Liver (tissue), 8 donors: ENCODE measurements at regions not wholly inside any gene's neighbourhood (a gene's known extent, or its start where the extent isn't known, plus 50 kb on each side); places are given as distances from the start of the nearest gene placed in this dataset.

Experiments used
- DNase-seq: peaks from one replicate; pipeline ENCODE4 v3.0.0-alpha.2; 2017; ENCODE audit warnings: low spot score
- H3K27ac ChIP-seq, 2 donors: one replicate each; pipeline ENCODE4 v1.7.0; 2013; ENCODE audit warnings: inconsistent platforms in 2 of 2, low read length in 2 of 2, control low read depth in 1 of 2, low read depth in 1 of 2, mild to moderate bottlenecking in 1 of 2
- H3K27me3 ChIP-seq, 4 donors: one replicate each; pipeline versions ENCODE4 v1.6.1 to v1.7.0; 2013; ENCODE audit warnings: low read length in 3 of 4, inconsistent platforms in 1 of 4, mild to moderate bottlenecking in 1 of 4, moderate library complexity in 1 of 4; ENCODE audit not compliant: control insufficient read depth in 4 of 4, insufficient read depth in 4 of 4
- H3K36me3 ChIP-seq, 4 donors: one replicate each; pipeline versions ENCODE4 v1.6.1 to v1.7.0; 2013; ENCODE audit warnings: low read length in 3 of 4, mild to moderate bottlenecking in 3 of 4, low read depth in 1 of 4, moderate library complexity in 1 of 4; ENCODE audit not compliant: control insufficient read depth in 4 of 4, insufficient read depth in 3 of 4
- H3K4me1 ChIP-seq, 4 donors: one replicate each; pipeline versions ENCODE4 v1.6.1 to v1.7.0; 2013; ENCODE audit warnings: low read length in 3 of 4, mild to moderate bottlenecking in 3 of 4, moderate library complexity in 1 of 4; ENCODE audit not compliant: control insufficient read depth in 4 of 4, insufficient read depth in 4 of 4
- H3K4me3 ChIP-seq, 3 donors: one replicate each; pipeline versions ENCODE4 v1.6.1 to v1.7.0; 2013; ENCODE audit warnings: low read length in 3 of 3, control low read depth in 1 of 3, low read depth in 1 of 3, mild to moderate bottlenecking in 1 of 3
- H3K9ac ChIP-seq, 2 donors: one replicate each; pipeline ENCODE4 v1.7.0; 2013; ENCODE audit warnings: low read length in 2 of 2, mild to moderate bottlenecking in 2 of 2, moderate library complexity in 2 of 2, control low read depth in 1 of 2, low read depth in 1 of 2
- H3K9me3 ChIP-seq, 4 donors: one replicate each; pipeline versions ENCODE4 v1.6.1 to v1.7.0; 2013; ENCODE audit warnings: low read length in 3 of 4; ENCODE audit not compliant: control insufficient read depth in 4 of 4
- ATF3 ChIP-seq: IDR thresholded peaks from 2 replicates; pipeline ENCODE4 v1.6.1; 2016; ENCODE audit warnings: antibody characterized with exemption
- CTCF ChIP-seq: fragments of 150-350 bp; IDR thresholded peaks from 2 replicates; pipeline ENCODE4 v1.5.1; 2017; ENCODE audit warnings: improper control_type of control experiment, low read depth, low read length; ENCODE audit not compliant: missing input control
- EGR1 ChIP-seq, 2 donors: IDR thresholded peaks; 2 replicates each; pipeline ENCODE4 v1.6.1; 2016 to 2018; ENCODE audit warnings: antibody characterized with exemption in 2 of 2, low read depth in 2 of 2
- FOXA1 ChIP-seq: IDR thresholded peaks from 2 replicates; pipeline ENCODE4 v1.6.1; 2016; ENCODE audit warnings: antibody characterized with exemption
- FOXA2 ChIP-seq: IDR thresholded peaks from 2 replicates; pipeline ENCODE4 v1.6.1; 2016; ENCODE audit warnings: antibody characterized with exemption
- GABPA ChIP-seq, 2 donors: IDR thresholded peaks in 1 of 2; conservative IDR thresholded peaks in 1 of 2; 2 replicates each; pipeline ENCODE4 v1.6.1; 2016; ENCODE audit warnings: antibody characterized with exemption in 2 of 2, mild to moderate bottlenecking in 1 of 2, moderate library complexity in 1 of 2
- HNF4A ChIP-seq, 2 donors: conservative IDR thresholded peaks; 2 replicates each; pipeline ENCODE4 v1.6.1; 2016; ENCODE audit warnings: antibody characterized with exemption in 2 of 2, mild to moderate bottlenecking in 2 of 2
- HNF4G ChIP-seq: IDR thresholded peaks from 2 replicates; pipeline ENCODE4 v1.6.1; 2016; ENCODE audit warnings: antibody characterized with exemption
- JUND ChIP-seq, 2 donors: IDR thresholded peaks; 2 replicates each; pipeline ENCODE4 v1.6.1; 2016; ENCODE audit warnings: antibody characterized with exemption in 2 of 2
- MAX ChIP-seq: IDR thresholded peaks from 2 replicates; pipeline ENCODE4 v1.6.1; 2016; ENCODE audit warnings: antibody characterized with exemption
- NR2F2 ChIP-seq: IDR thresholded peaks from 2 replicates; pipeline ENCODE4 v1.6.1; 2016; ENCODE audit warnings: antibody characterized with exemption
- RAD21 ChIP-seq, 2 donors: IDR thresholded peaks; 2 replicates each; pipeline ENCODE4 v1.6.1; 2016; ENCODE audit warnings: antibody characterized with exemption in 2 of 2, mild to moderate bottlenecking in 2 of 2
- REST ChIP-seq: IDR thresholded peaks from 2 replicates; pipeline ENCODE4 v1.6.1; 2016; ENCODE audit warnings: antibody characterized with exemption, mild to moderate bottlenecking
- RXRA ChIP-seq, 2 donors: IDR thresholded peaks; 2 replicates each; pipeline ENCODE4 v1.6.1; 2017 to 2018; ENCODE audit warnings: antibody characterized with exemption in 2 of 2, mild to moderate bottlenecking in 1 of 2
- SP1 ChIP-seq: IDR thresholded peaks from 2 replicates; pipeline ENCODE4 v1.6.1; 2018; ENCODE audit warnings: antibody characterized with exemption, mild to moderate bottlenecking
- YY1 ChIP-seq: IDR thresholded peaks from 2 replicates; pipeline ENCODE4 v1.6.1; 2016; ENCODE audit warnings: antibody characterized with exemption, mild to moderate bottlenecking
- ZBTB33 ChIP-seq: IDR thresholded peaks from 2 replicates; pipeline ENCODE4 v1.6.1; 2016; ENCODE audit warnings: antibody characterized with exemption
- WGBS: extraction: QIAGEN DNeasy Blood & Tissue Kit; methylation state at CpG from one replicate; pipeline ENCODE4 v1.1.7; 2013; 5-methylcytosine and 5-hydroxymethylcytosine counted together
- donor health status: healthy.
- donor health status: healthy.
- donor health status: healthy.
- donor health status: healthy.
- donor health status: healthy.

- H3K27me3 ChIP-seq: no peaks in the 10 kb centered on the region
- no peaks in the 10 kb centered on the region for H3K9me3 ChIP-seq
- TF ChIP-seq EGR1 (IDR thresholded peaks at IDR 0.05; ENCODE audit: low read depth in 2 of 2): no peak
- TF ChIP-seq CTCF: no peak
- TF ChIP-seq NR2F2: no peak
- TF ChIP-seq YY1: no peak
- no peak for TF ChIP-seq HNF4A (conservative IDR thresholded peaks at IDR 0.05)
- no peak for TF ChIP-seq REST
- no peak for TF ChIP-seq FOXA2
- TF ChIP-seq ZBTB33: no peak
- TF ChIP-seq MAX: no peak
- TF ChIP-seq JUND (IDR thresholded peaks at IDR 0.05): no peak
- no peak for TF ChIP-seq RAD21 (IDR thresholded peaks at IDR 0.05)
- TF ChIP-seq SP1: no peak
- TF ChIP-seq HNF4G: no peak
- no peak for TF ChIP-seq RXRA (IDR thresholded peaks at IDR 0.05)
- TF ChIP-seq FOXA1: no peak
- TF ChIP-seq GABPA (IDR thresholded peaks at IDR 0.05 in 1 of 2, conservative IDR thresholded peaks at IDR 0.05 in 1 of 2): no peak
- DNase-seq: no peak
- H3K4me1 ChIP-seq: no peaks in the 10 kb centered on the region
- no peak overlapping the region for H3K27ac ChIP-seq
- no peaks in the 10 kb centered on the region for H3K36me3 ChIP-seq
- H3K9ac ChIP-seq: no peak overlapping the region
- H3K4me3 ChIP-seq: no peak overlapping the region
Measured at GRCh38 chr4:19720190-19720589, 531.5 kb upstream of the SLIT2 start.

GRCh38 chr4:19711871-19712270 lies 539.8 kb upstream of the SLIT2 start:
- TF ChIP-seq ZBTB33 (no peak), ATF3 (no peak), RXRA (IDR thresholded peaks at IDR 0.05) (no peak), SP1 (no peak), MAX (no peak), FOXA2 (no peak), HNF4A (conservative IDR thresholded peaks at IDR 0.05) (no peak), RAD21 (IDR thresholded peaks at IDR 0.05) (no peak), NR2F2 (no peak), JUND (IDR thresholded peaks at IDR 0.05) (no peak), EGR1 (IDR thresholded peaks at IDR 0.05; ENCODE audit: low read depth in 2 of 2) (no peak), HNF4G (no peak)
- Histone ChIP-seq H3K27ac (no peak overlapping the region), H3K4me1 (no peaks in the 10 kb centered on the region), H3K27me3 (no peaks in the 10 kb centered on the region), H3K9me3 (no peaks in the 10 kb centered on the region), H3K4me3 (no peak overlapping the region), H3K9ac (no peak overlapping the region), H3K36me3 (no peaks in the 10 kb centered on the region)
- no peak for DNase-seq
- WGBS: 80% methylated on average over 3 of the region's 3 CpGs
